ENCODE measurements at regions not wholly inside any gene's neighbourhood (a gene's known extent, or its start where the extent isn't known, plus 50 kb on each side); places are given as distances from the start of the nearest gene placed in this dataset.

- ATAC-seq (ENCODE audit: insufficient read depth, low read depth) = no peak
Measured at GRCh38 chr14:51474854-51475253, 176.9 kb upstream of the FRMD6 start.

DNA sequence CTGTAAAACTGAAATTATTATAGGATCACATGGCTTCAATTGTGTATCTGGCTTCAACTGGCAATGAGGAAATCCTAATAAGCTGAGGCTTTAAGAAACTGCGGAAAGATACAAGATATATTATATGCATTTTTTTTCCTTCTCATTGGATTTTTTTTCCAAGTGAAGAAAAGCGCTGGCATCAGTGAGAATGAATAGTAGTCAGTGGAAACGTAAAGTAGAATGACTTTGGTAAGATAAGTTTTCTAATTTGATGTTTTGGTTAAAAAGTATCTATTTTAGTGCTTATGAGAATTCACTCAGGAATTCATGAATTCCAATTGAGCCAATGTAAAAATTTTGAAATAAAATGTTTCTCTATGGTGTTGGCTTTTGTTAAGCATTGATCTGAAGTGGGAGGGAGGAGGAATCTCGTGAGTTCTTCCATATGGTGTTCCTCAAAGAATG lies 173.5 kb upstream of the FRMD6 start:
- ATAC-seq (ENCODE audit: insufficient read depth, low read depth) = no peak
- no peaks in the 10 kb centered on the region for H4K20me1 ChIP-seq (ENCODE audit: insufficient read depth, low read length)

More at GRCh38 chr14:51474854-51475253, 176.9 kb upstream of the FRMD6 start:
- Histone ChIP-seq H3K4me3 (ENCODE audit: low read depth in 1 of 2, low read length in 2 of 2) (no peak overlapping the region), H3K9me3 (ENCODE audit: insufficient read depth, low read length, severe bottlenecking) (no peaks in the 10 kb centered on the region), H3K36me3 (ENCODE audit: insufficient read depth, low read length) (no peaks in the 10 kb centered on the region), H3K4me2 (ENCODE audit: insufficient read depth, low read length) (no peak overlapping the region), H3K9ac (ENCODE audit: low read depth, low read length) (no peak overlapping the region), H3K79me2 (ENCODE audit: insufficient read depth, low read length) (no peaks in the 10 kb centered on the region), H3K27ac (ENCODE audit: low read length) (no peak overlapping the region), H3K27me3 (ENCODE audit: insufficient read depth, low read length, poor library complexity) (no peaks in the 10 kb centered on the region), H2AFZ (ENCODE audit: low read depth, low read length) (no peak overlapping the region), H4K20me1 (ENCODE audit: insufficient read depth, low read length) (no peaks in the 10 kb centered on the region), H3K4me1 (ENCODE audit: insufficient read depth, low read length) (no peaks in the 10 kb centered on the region)
- DNase-seq = no peak
- no peak for TF ChIP-seq CTCF (IDR thresholded peaks at IDR 0.05; ENCODE audit: borderline replicate concordance, extremely low read depth, low read length, poor library complexity, severe bottlenecking)
- TF ChIP-seq EZH2 (IDR thresholded peaks at IDR 0.05; ENCODE audit: borderline replicate concordance, low read depth, low read length, severe bottlenecking) = no peak

DNA sequence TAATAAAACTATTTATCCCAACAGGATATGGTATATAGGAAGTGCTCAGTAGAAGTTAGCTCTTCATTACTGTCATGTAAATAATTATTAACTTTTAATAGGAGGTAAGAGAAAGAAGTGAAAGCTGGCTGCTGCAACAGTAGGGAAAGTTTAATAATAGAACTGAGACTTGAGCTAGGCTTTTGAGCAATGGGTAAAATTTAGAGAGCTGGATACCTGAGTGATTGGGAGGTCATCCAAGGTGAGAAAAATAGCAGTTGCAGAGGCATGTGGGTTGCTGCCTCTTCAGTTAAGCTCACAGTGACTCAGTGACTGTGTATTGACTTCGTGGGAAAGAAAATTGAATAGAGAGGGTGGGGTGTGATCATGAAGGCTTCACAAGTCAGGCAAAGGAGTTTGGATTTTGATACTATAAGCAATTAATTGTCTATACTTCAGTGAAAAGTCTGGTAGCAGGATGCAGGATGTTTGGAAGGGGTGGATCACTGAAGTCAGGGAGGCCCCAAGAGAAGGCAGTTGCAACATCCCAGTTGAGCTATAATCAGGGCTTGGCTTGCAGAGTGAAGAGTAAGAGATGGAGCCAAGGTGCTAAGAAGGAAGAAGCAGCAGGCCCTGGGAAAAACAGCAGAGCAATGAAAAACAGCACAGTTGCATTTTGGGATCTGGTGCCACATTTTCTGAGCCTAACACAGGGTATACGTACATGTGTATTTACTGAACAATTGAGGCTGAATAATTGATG lies 172.0 kb upstream of the FRMD6 start:
- no peak for TF ChIP-seq EZH2 (IDR thresholded peaks at IDR 0.05; ENCODE audit: borderline replicate concordance, low read depth, low read length, severe bottlenecking)
- no peak for TF ChIP-seq CTCF (IDR thresholded peaks at IDR 0.05; ENCODE audit: borderline replicate concordance, extremely low read depth, low read length, poor library complexity, severe bottlenecking)
- Histone ChIP-seq H3K79me2 (ENCODE audit: insufficient read depth, low read length) (no peaks in the 10 kb centered on the region), H3K36me3 (ENCODE audit: insufficient read depth, low read length) (no peaks in the 10 kb centered on the region), H3K4me2 (ENCODE audit: insufficient read depth, low read length) (no peak overlapping the region), H3K4me1 (ENCODE audit: insufficient read depth, low read length) (no peaks in the 10 kb centered on the region), H3K4me3 (ENCODE audit: low read depth in 1 of 2, low read length in 2 of 2) (no peak overlapping the region), H3K27me3 (ENCODE audit: insufficient read depth, low read length, poor library complexity) (no peaks in the 10 kb centered on the region), H3K27ac (ENCODE audit: low read length) (no peak overlapping the region), H2AFZ (ENCODE audit: low read depth, low read length) (no peak overlapping the region), H4K20me1 (ENCODE audit: insufficient read depth, low read length) (no peaks in the 10 kb centered on the region), H3K9me3 (ENCODE audit: insufficient read depth, low read length, severe bottlenecking) (no peaks in the 10 kb centered on the region), H3K9ac (ENCODE audit: low read depth, low read length) (no peak overlapping the region)
- DNase-seq (no peak), ATAC-seq (ENCODE audit: insufficient read depth, low read depth) (no peak)

More for the DNA sequence above, 173.5 kb upstream of the FRMD6 start:
- Histone ChIP-seq H3K4me1 (ENCODE audit: insufficient read depth, low read length) (no peaks in the 10 kb centered on the region), H3K79me2 (ENCODE audit: insufficient read depth, low read length) (no peaks in the 10 kb centered on the region), H3K9ac (ENCODE audit: low read depth, low read length) (no peak overlapping the region), H3K27me3 (ENCODE audit: insufficient read depth, low read length, poor library complexity) (no peaks in the 10 kb centered on the region), H2AFZ (ENCODE audit: low read depth, low read length) (no peak overlapping the region), H3K4me2 (ENCODE audit: insufficient read depth, low read length) (no peak overlapping the region), H3K4me3 (ENCODE audit: low read depth in 1 of 2, low read length in 2 of 2) (no peak overlapping the region), H3K9me3 (ENCODE audit: insufficient read depth, low read length, severe bottlenecking) (no peaks in the 10 kb centered on the region), H3K36me3 (ENCODE audit: insufficient read depth, low read length) (no peaks in the 10 kb centered on the region), H3K27ac (ENCODE audit: low read length) (no peak overlapping the region)
- TF ChIP-seq EZH2 (IDR thresholded peaks at IDR 0.05; ENCODE audit: borderline replicate concordance, low read depth, low read length, severe bottlenecking) (no peak), CTCF (IDR thresholded peaks at IDR 0.05; ENCODE audit: borderline replicate concordance, extremely low read depth, low read length, poor library complexity, severe bottlenecking) (no peak)
- DNase-seq = no peak
